ENCODE measurements at regions not wholly inside any gene's neighbourhood (a gene's known extent, or its start where the extent isn't known, plus 50 kb on each side); places are given as distances from the start of the nearest gene placed in this dataset.

DNA sequence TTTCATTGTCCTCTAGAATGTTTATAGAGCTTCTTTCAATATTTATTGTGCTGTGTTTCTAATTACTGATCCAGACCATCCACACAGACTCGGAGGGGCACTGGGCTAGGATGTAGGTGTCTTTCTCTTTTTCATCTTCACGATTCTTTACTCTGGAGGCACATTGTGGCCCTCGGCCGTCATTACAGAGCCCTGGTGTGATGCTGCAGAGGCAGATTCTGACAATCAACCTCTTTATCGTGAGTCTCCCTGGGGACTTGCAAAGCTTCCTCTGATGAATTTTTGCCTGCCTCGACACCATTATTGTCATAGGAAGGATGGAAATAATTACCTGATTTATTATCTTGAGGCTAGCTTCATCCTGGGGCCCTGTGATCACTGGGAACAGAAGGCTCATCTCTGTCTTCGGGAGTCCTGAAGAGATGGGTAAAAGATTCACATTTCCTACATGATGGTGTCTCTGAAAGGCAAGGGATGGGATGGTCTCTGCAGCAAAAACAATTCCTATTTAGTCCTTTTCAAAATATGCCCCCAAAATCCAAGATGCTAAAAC is 89.4 kb downstream of the SEC16B start:
- TF ChIP-seq, protein P1, sequence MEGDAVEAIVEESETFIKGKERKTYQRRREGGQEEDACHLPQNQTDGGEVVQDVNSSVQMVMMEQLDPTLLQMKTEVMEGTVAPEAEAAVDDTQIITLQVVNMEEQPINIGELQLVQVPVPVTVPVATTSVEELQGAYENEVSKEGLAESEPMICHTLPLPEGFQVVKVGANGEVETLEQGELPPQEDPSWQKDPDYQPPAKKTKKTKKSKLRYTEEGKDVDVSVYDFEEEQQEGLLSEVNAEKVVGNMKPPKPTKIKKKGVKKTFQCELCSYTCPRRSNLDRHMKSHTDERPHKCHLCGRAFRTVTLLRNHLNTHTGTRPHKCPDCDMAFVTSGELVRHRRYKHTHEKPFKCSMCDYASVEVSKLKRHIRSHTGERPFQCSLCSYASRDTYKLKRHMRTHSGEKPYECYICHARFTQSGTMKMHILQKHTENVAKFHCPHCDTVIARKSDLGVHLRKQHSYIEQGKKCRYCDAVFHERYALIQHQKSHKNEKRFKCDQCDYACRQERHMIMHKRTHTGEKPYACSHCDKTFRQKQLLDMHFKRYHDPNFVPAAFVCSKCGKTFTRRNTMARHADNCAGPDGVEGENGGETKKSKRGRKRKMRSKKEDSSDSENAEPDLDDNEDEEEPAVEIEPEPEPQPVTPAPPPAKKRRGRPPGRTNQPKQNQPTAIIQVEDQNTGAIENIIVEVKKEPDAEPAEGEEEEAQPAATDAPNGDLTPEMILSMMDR (IDR thresholded peaks at IDR 0.05) = no peak
- TF ChIP-seq POLR2AphosphoS5 (IDR thresholded peaks at IDR 0.05) = no peak

Data from breast epithelium (tissue), 3 donors.